ENCODE measurements at regions not wholly inside any gene's neighbourhood (a gene's known extent, or its start where the extent isn't known, plus 50 kb on each side); places are given as distances from the start of the nearest gene placed in this dataset.

- TF ChIP-seq POLR2AphosphoS5 (IDR thresholded peaks at IDR 0.05) (no peak), CTCF (IDR thresholded peaks at IDR 0.05; ENCODE audit: poor library complexity, severe bottlenecking) (no peak), TAF1 (IDR thresholded peaks at IDR 0.05; ENCODE audit: low read depth) (no peak), EZH2 (IDR thresholded peaks at IDR 0.05; ENCODE audit: borderline replicate concordance, insufficient read depth, low read length, poor library complexity, severe bottlenecking) (no peak)
Measured at GRCh38 chr11:93271596-93271995, 58.9 kb upstream of the DEUP1 start.

Measured in neural cell (in vitro differentiated cells).